Mesendoderm (in vitro differentiated cells): ENCODE measurements at regions not wholly inside any gene's neighbourhood (a gene's known extent, or its start where the extent isn't known, plus 50 kb on each side); places are given as distances from the start of the nearest gene placed in this dataset.

Source experiments
- DNase-seq: peaks from one replicate; pipeline ENCODE4 v3.0.0; 2013
- H2AK5ac ChIP-seq: 2 replicates; pipeline ENCODE4 v1.6.1; 2013; ENCODE audit warnings: low read length, inconsistent platforms
- H2BK120ac ChIP-seq: 2 replicates; pipeline ENCODE4 v1.6.1; 2013; ENCODE audit warnings: low read depth, mild to moderate bottlenecking, low read length, moderate library complexity, mixed read lengths
- H2BK15ac ChIP-seq: replicated peaks from 2 replicates; pipeline ENCODE4 v1.6.1; 2013; ENCODE audit warnings: low read depth, mild to moderate bottlenecking, moderate library complexity
- H2BK5ac ChIP-seq: 2 replicates; pipeline ENCODE4 v1.6.1; 2013; ENCODE audit warnings: low read length, inconsistent platforms
- H3K18ac ChIP-seq: 2 replicates; pipeline ENCODE4 v1.6.1; 2013; ENCODE audit warnings: mild to moderate bottlenecking, low read length, mixed read lengths
- H3K23ac ChIP-seq: one replicate; pipeline ENCODE4 v1.6.1; 2013; ENCODE audit warnings: low read length
- H3K27ac ChIP-seq: 2 replicates; pipeline ENCODE4 v1.5.1; 2013; ENCODE audit warnings: low read depth, mild to moderate bottlenecking, inconsistent platforms, low read length, moderate library complexity
- H3K27me3 ChIP-seq: 2 replicates; pipeline ENCODE4 v1.6.1; 2013; ENCODE audit warnings: low read length, control low read depth, mild to moderate bottlenecking, inconsistent platforms; ENCODE audit not compliant: insufficient read depth, poor library complexity
- H3K36me3 ChIP-seq: 2 replicates; pipeline ENCODE4 v1.6.1; 2013; ENCODE audit warnings: low read length, inconsistent platforms; ENCODE audit not compliant: control insufficient read depth, insufficient read depth
- H3K4ac ChIP-seq: one replicate; pipeline ENCODE4 v1.6.1; 2013; ENCODE audit warnings: low read depth, mild to moderate bottlenecking, low read length, moderate library complexity
- H3K4me1 ChIP-seq: 2 replicates; pipeline ENCODE4 v1.6.1; 2013; ENCODE audit warnings: low read depth, low read length, inconsistent platforms; ENCODE audit not compliant: control insufficient read depth
- H3K4me2 ChIP-seq: 2 replicates; pipeline ENCODE4 v1.6.1; 2013; ENCODE audit warnings: low read length
- H3K4me3 ChIP-seq: 2 replicates; pipeline ENCODE4 v1.5.1; 2013; ENCODE audit warnings: mild to moderate bottlenecking, low read length
- H3K56ac ChIP-seq: one replicate; pipeline ENCODE4 v1.6.1; 2013; ENCODE audit warnings: low read length
- H3K79me1 ChIP-seq: 2 replicates; pipeline ENCODE4 v1.6.1; 2013; ENCODE audit warnings: low read length, inconsistent platforms
- H3K79me2 ChIP-seq: 2 replicates; pipeline ENCODE4 v1.6.1; 2013; ENCODE audit warnings: mild to moderate bottlenecking, low read length; ENCODE audit not compliant: control insufficient read depth, insufficient read depth
- H3K9ac ChIP-seq: 2 replicates; pipeline ENCODE4 v1.6.1; 2013; ENCODE audit warnings: low read length, inconsistent platforms
- H4K5ac ChIP-seq: one replicate; pipeline ENCODE4 v1.6.1; 2013; ENCODE audit warnings: low read length
- H4K8ac ChIP-seq: one replicate; pipeline ENCODE4 v1.6.1; 2013; ENCODE audit warnings: low read depth, mild to moderate bottlenecking, control low read depth, low read length, moderate library complexity
- WGBS: extraction: QIAGEN DNeasy Blood & Tissue Kit; methylation state at CpG from one replicate; pipeline ENCODE4 v1.1.7; 2013; ENCODE audit warnings: low lambda C conversion rate, missing lambda C conversion rate; ENCODE audit not compliant: insufficient coverage; ENCODE audit errors: extremely low coverage; 5-methylcytosine and 5-hydroxymethylcytosine counted together

- Histone ChIP-seq H4K5ac (no peak overlapping the region), H2BK5ac (no peak overlapping the region), H2AK5ac (peak overlapping the region; percentile 23), H3K4me3 (no peak overlapping the region), H2BK15ac (no peak overlapping the region), H3K4me2 (no peak overlapping the region), H4K8ac (no peak overlapping the region), H3K18ac (no peak overlapping the region), H3K56ac (no peak overlapping the region), H2BK120ac (no peak overlapping the region), H3K36me3 (no peaks in the 10 kb centered on the region), H3K27ac (no peak overlapping the region), H3K23ac (no peak overlapping the region), H3K4ac (peak overlapping the region; percentile 43), H3K79me2 (no peaks in the 10 kb centered on the region), H3K27me3 (no peaks in the 10 kb centered on the region), H3K79me1 (no peaks in the 10 kb centered on the region), H3K9ac (no peak overlapping the region), H3K4me1 (peaks cover 5% of the 10 kb centered on the region)
- DNase-seq = no peak
- WGBS = no CpG with 5 or more reads among the region's 2 CpGs
Measured at GRCh38 chr12:93944911-93945310, 203.5 kb upstream of the PLXNC1 start.

GRCh38 chr12:93946542-93947150 is 201.7 kb upstream of the PLXNC1 start:
- peak; percentile 93 for DNase-seq
- Histone ChIP-seq H3K79me1 (no peaks in the 10 kb centered on the region), H3K18ac (no peak overlapping the region), H3K4me3 (no peak overlapping the region), H3K36me3 (no peaks in the 10 kb centered on the region), H2BK5ac (no peak overlapping the region), H4K8ac (no peak overlapping the region), H3K79me2 (no peaks in the 10 kb centered on the region), H3K4ac (peak overlapping the region; percentile 68), H3K9ac (no peak overlapping the region), H2BK120ac (no peak overlapping the region), H2BK15ac (no peak overlapping the region), H3K4me1 (peaks cover 5% of the 10 kb centered on the region), H2AK5ac (no peak overlapping the region), H4K5ac (no peak overlapping the region), H3K23ac (no peak overlapping the region), H3K27me3 (no peaks in the 10 kb centered on the region), H3K56ac (no peak overlapping the region), H3K27ac (peak overlapping the region; percentile 38), H3K4me2 (no peak overlapping the region)
- no CpG with 5 or more reads among the region's 2 CpGs for WGBS

GRCh38 chr12:93947486-93947885 is 200.9 kb upstream of the PLXNC1 start:
- H3K23ac ChIP-seq = no peak overlapping the region
- H4K8ac ChIP-seq = no peak overlapping the region
- H3K79me1 ChIP-seq = no peaks in the 10 kb centered on the region
- H3K4me1 ChIP-seq = peaks cover 5% of the 10 kb centered on the region
- H3K9ac ChIP-seq = no peak overlapping the region
- H3K79me2 ChIP-seq = no peaks in the 10 kb centered on the region
- H2AK5ac ChIP-seq = no peak overlapping the region
- H4K5ac ChIP-seq = no peak overlapping the region
- H3K27ac ChIP-seq = peak overlapping the region; percentile 31
- DNase-seq = peak; percentile 77
- no peak overlapping the region for H2BK120ac ChIP-seq
- H3K18ac ChIP-seq = no peak overlapping the region
- no peak overlapping the region for H2BK15ac ChIP-seq
- no peak overlapping the region for H3K4ac ChIP-seq
- no peak overlapping the region for H3K4me2 ChIP-seq
- no peaks in the 10 kb centered on the region for H3K27me3 ChIP-seq
- no CpG with 5 or more reads among the region's 3 CpGs for WGBS
- H3K4me3 ChIP-seq = no peak overlapping the region
- no peak overlapping the region for H3K56ac ChIP-seq
- no peaks in the 10 kb centered on the region for H3K36me3 ChIP-seq
- H2BK5ac ChIP-seq = peak overlapping the region; percentile 63

GRCh38 chr12:93950311-93950710 is 198.1 kb upstream of the PLXNC1 start:
- DNase-seq = no peak
- no CpG with 5 or more reads among the region's 3 CpGs for WGBS
- H3K4me1 ChIP-seq = peaks cover 5% of the 10 kb centered on the region
- no peak overlapping the region for H3K27ac ChIP-seq
- H3K23ac ChIP-seq = no peak overlapping the region
- H3K27me3 ChIP-seq = no peaks in the 10 kb centered on the region
- H3K4me3 ChIP-seq = no peak overlapping the region
- H3K79me2 ChIP-seq = no peaks in the 10 kb centered on the region
- no peak overlapping the region for H4K5ac ChIP-seq
- no peak overlapping the region for H3K9ac ChIP-seq
- no peak overlapping the region for H2BK15ac ChIP-seq
- no peak overlapping the region for H4K8ac ChIP-seq
- no peaks in the 10 kb centered on the region for H3K79me1 ChIP-seq
- H3K4ac ChIP-seq = no peak overlapping the region
- H3K56ac ChIP-seq = no peak overlapping the region
- no peak overlapping the region for H2AK5ac ChIP-seq
- no peaks in the 10 kb centered on the region for H3K36me3 ChIP-seq
- no peak overlapping the region for H3K18ac ChIP-seq
- no peak overlapping the region for H2BK5ac ChIP-seq
- no peak overlapping the region for H3K4me2 ChIP-seq
- no peak overlapping the region for H2BK120ac ChIP-seq

GRCh38 chr12:93954166-93955112 is 193.9 kb upstream of the PLXNC1 start:
- Histone ChIP-seq H3K27ac (no peak overlapping the region), H3K4me1 (no peaks in the 10 kb centered on the region), H4K5ac (no peak overlapping the region), H3K4me3 (no peak overlapping the region), H3K79me1 (no peaks in the 10 kb centered on the region), H2AK5ac (no peak overlapping the region), H3K18ac (no peak overlapping the region), H2BK5ac (no peak overlapping the region), H2BK15ac (no peak overlapping the region), H3K79me2 (no peaks in the 10 kb centered on the region), H3K4ac (no peak overlapping the region), H3K36me3 (no peaks in the 10 kb centered on the region), H4K8ac (no peak overlapping the region), H3K23ac (no peak overlapping the region), H3K9ac (no peak overlapping the region), H2BK120ac (no peak overlapping the region), H3K27me3 (no peaks in the 10 kb centered on the region), H3K4me2 (no peak overlapping the region), H3K56ac (no peak overlapping the region)
- no CpG with 5 or more reads among the region's 9 CpGs for WGBS
- no peak for DNase-seq
